ENCODE measurements at regions not wholly inside any gene's neighbourhood (a gene's known extent, or its start where the extent isn't known, plus 50 kb on each side); places are given as distances from the start of the nearest gene placed in this dataset.
A peak's percentile ranks its signal among the peaks of the same experiment; 100 is the strongest.

GRCh38 chr15:39272901-39273300 is 308.0 kb upstream of the THBS1 start:
- TF ChIP-seq, protein P1, sequence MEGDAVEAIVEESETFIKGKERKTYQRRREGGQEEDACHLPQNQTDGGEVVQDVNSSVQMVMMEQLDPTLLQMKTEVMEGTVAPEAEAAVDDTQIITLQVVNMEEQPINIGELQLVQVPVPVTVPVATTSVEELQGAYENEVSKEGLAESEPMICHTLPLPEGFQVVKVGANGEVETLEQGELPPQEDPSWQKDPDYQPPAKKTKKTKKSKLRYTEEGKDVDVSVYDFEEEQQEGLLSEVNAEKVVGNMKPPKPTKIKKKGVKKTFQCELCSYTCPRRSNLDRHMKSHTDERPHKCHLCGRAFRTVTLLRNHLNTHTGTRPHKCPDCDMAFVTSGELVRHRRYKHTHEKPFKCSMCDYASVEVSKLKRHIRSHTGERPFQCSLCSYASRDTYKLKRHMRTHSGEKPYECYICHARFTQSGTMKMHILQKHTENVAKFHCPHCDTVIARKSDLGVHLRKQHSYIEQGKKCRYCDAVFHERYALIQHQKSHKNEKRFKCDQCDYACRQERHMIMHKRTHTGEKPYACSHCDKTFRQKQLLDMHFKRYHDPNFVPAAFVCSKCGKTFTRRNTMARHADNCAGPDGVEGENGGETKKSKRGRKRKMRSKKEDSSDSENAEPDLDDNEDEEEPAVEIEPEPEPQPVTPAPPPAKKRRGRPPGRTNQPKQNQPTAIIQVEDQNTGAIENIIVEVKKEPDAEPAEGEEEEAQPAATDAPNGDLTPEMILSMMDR (IDR thresholded peaks at IDR 0.05; ENCODE audit: unreplicated experiment): no peak
- peaks cover 52% of the 10 kb centered on the region for H3K27me3 Mint-ChIP-seq
- no peak for DNase-seq (ENCODE audit: low spot score, unreplicated experiment)
- H3K4me3 Mint-ChIP-seq (ENCODE audit: low read depth): no peak overlapping the region
- no peaks in the 10 kb centered on the region for H3K9me3 Mint-ChIP-seq (ENCODE audit: low read depth)
- no peaks in the 10 kb centered on the region for H3K36me3 Mint-ChIP-seq (ENCODE audit: insufficient read depth)
- peaks cover 33% of the 10 kb centered on the region for H3K4me1 Mint-ChIP-seq (ENCODE audit: low read depth)
- H3K27ac Mint-ChIP-seq: no peak overlapping the region

DNA sequence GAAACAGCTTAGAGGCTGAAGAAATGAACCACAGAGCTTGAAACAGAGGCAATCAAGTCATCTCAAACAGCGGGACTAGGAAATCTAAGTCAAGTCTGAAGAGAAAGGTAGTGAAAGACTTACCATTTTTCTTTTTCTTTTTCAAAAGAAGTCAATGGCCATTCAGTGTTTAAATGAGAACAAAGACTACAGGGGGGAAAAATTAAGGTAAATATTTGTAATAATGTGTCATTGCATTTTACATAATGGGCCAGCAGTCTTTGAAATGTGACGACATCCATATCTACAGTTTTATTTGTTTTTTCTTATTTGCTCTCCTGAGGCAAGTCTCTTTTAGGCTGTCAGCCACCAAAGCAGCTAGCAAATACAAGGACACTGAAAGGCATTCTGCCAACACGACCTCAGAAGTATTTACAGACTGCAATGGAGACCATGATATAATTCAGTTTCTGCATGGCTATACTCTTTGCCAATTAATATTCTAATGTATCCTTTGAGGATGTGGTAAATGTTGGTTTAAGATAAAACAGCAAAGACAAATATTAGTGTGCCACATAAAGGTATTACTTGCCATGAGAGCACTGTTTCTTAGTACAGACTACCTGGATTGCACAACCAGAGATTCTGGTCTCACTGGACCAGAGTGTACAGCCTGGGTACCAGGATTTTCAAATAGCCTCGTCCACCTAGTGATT is 307.0 kb upstream of the THBS1 start:
- Mint-ChIP-seq H3K27me3 (peaks cover 49% of the 10 kb centered on the region), H3K9me3 (ENCODE audit: low read depth) (peaks cover 3% of the 10 kb centered on the region), H3K27ac (peak overlapping the region; percentile 51), H3K36me3 (ENCODE audit: insufficient read depth) (no peaks in the 10 kb centered on the region), H3K4me3 (ENCODE audit: low read depth) (no peak overlapping the region), H3K4me1 (ENCODE audit: low read depth) (peaks cover 33% of the 10 kb centered on the region)
- TF ChIP-seq, protein P1 (IDR thresholded peaks at IDR 0.05; ENCODE audit: unreplicated experiment): no peak
- DNase-seq (ENCODE audit: low spot score, unreplicated experiment): no peak

GRCh38 chr15:39275066-39275465 is 305.8 kb upstream of the THBS1 start:
- Mint-ChIP-seq H3K27me3 (peaks cover 39% of the 10 kb centered on the region), H3K9me3 (ENCODE audit: low read depth) (peaks cover 3% of the 10 kb centered on the region), H3K27ac (no peak overlapping the region), H3K36me3 (ENCODE audit: insufficient read depth) (no peaks in the 10 kb centered on the region), H3K4me1 (ENCODE audit: low read depth) (peaks cover 27% of the 10 kb centered on the region), H3K4me3 (ENCODE audit: low read depth) (no peak overlapping the region)
- no peak for DNase-seq (ENCODE audit: low spot score, unreplicated experiment)
- TF ChIP-seq, protein P1 (IDR thresholded peaks at IDR 0.05; ENCODE audit: unreplicated experiment): no peak

DNA sequence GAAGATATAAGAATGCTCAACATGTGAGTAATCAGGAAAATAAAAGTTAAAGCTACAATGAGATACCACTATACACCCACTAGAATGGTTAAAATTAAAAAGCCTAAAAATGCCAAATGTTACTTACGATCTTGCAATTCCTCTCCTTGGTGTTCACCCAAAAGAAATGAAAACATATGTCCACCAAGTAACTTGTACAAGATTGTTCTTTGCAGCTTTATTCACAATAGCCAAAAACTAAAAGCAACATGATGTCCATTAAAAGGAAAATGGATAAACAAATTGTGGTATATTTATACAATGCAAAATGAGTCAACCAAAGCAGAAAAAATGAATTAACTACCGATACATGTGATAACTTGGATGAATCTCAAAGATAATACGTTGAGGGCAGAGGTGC is 301.6 kb upstream of the THBS1 start:
- H3K27ac Mint-ChIP-seq: no peak overlapping the region
- peaks cover 3% of the 10 kb centered on the region for H3K9me3 Mint-ChIP-seq (ENCODE audit: low read depth)

GRCh38 chr15:39281094-39281493 is 299.8 kb upstream of the THBS1 start:
- H3K36me3 Mint-ChIP-seq (ENCODE audit: insufficient read depth): no peaks in the 10 kb centered on the region
- peaks cover 5% of the 10 kb centered on the region for H3K4me1 Mint-ChIP-seq (ENCODE audit: low read depth)
- TF ChIP-seq, protein P1 (IDR thresholded peaks at IDR 0.05; ENCODE audit: unreplicated experiment): no peak
- H3K4me3 Mint-ChIP-seq (ENCODE audit: low read depth): no peak overlapping the region
- no peak overlapping the region for H3K27ac Mint-ChIP-seq
- no peak for DNase-seq (ENCODE audit: low spot score, unreplicated experiment)
- peaks cover 3% of the 10 kb centered on the region for H3K9me3 Mint-ChIP-seq (ENCODE audit: low read depth)
- H3K27me3 Mint-ChIP-seq: peaks cover 22% of the 10 kb centered on the region

More for the DNA sequence above, 301.6 kb upstream of the THBS1 start:
- Mint-ChIP-seq H3K4me1 (ENCODE audit: low read depth) (peaks cover 14% of the 10 kb centered on the region), H3K4me3 (ENCODE audit: low read depth) (no peak overlapping the region), H3K27me3 (peaks cover 19% of the 10 kb centered on the region), H3K36me3 (ENCODE audit: insufficient read depth) (no peaks in the 10 kb centered on the region)
- TF ChIP-seq, protein P1 (IDR thresholded peaks at IDR 0.05; ENCODE audit: unreplicated experiment): no peak
- DNase-seq (ENCODE audit: low spot score, unreplicated experiment): no peak

Measured in progenitor cell of endocrine pancreas (in vitro differentiated cells).